ENCODE measurements at regions not wholly inside any gene's neighbourhood (a gene's known extent, or its start where the extent isn't known, plus 50 kb on each side); places are given as distances from the start of the nearest gene placed in this dataset. TPM values are rescaled to one million over a fixed set of nuclear protein-coding genes. Genes with fewer than 3 reads are reported as not detected.
"Not testable (repeated sequence)": the region's sequence is repeated elsewhere in the genome, so short reads cannot be mapped to it uniquely, and the experiment has no call there.

DNA sequence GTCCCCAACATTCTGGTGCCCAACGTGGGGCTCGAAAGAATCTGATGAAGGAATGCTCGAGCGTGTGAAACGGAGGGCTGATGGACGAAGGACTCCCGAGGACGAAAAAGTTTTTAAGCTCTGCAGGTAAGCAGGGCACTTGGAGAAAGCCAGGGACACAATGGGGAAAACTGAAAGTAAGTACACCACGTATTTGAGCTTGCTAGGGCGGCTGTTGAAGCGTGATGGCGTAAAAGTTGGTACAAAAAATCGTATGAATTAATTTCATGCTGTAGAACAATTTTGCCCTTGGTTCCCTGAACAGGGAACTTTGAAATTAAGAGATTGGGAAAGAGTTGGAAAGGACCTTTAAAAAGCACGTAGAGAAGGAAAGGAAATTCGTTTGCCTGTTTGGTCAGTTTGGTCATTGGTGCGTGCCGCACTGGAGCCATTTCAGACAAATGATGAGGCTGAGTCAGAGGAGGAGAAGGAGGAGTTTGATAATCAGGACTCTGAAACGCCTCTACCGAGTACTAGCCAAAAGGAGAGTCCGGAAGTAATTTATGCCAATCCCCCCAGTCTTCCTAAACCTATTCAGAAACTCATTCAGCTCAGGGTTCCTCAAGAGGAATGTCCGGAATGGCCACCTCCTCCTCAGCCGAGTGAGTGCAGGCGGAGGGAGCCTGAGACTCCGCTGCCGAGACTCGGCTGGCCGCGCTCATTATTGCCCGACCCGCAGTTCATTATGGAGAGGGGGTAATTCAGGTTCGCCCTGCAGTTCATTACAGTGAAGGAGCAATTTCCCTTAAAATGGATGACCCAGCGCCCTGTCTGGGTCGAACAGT lies 59.2 kb upstream of the PRSS16 start:
- DNase-seq, result peak; percentile 59 to 66
- intact Hi-C loops (cut with DNase I; ENCODE audit: low total_unique reads), result no loop called here
- Histone ChIP-seq H3K4me3 (peak overlapping the region; percentile 47 to 61), H3K9me3 (no peaks in the 10 kb centered on the region), H3K27ac (peak overlapping the region; percentile 77 to 88), H3K4me1 (no peaks in the 10 kb centered on the region), H3K27me3 (no peaks in the 10 kb centered on the region), H3K36me3 (no peaks in the 10 kb centered on the region)
- TF ChIP-seq, protein P1, sequence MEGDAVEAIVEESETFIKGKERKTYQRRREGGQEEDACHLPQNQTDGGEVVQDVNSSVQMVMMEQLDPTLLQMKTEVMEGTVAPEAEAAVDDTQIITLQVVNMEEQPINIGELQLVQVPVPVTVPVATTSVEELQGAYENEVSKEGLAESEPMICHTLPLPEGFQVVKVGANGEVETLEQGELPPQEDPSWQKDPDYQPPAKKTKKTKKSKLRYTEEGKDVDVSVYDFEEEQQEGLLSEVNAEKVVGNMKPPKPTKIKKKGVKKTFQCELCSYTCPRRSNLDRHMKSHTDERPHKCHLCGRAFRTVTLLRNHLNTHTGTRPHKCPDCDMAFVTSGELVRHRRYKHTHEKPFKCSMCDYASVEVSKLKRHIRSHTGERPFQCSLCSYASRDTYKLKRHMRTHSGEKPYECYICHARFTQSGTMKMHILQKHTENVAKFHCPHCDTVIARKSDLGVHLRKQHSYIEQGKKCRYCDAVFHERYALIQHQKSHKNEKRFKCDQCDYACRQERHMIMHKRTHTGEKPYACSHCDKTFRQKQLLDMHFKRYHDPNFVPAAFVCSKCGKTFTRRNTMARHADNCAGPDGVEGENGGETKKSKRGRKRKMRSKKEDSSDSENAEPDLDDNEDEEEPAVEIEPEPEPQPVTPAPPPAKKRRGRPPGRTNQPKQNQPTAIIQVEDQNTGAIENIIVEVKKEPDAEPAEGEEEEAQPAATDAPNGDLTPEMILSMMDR (IDR thresholded peaks at IDR 0.05), result no peak
- TF ChIP-seq POLR2A (IDR thresholded peaks at IDR 0.05), result peak in 1 of 2 donors; percentile 32

DNA sequence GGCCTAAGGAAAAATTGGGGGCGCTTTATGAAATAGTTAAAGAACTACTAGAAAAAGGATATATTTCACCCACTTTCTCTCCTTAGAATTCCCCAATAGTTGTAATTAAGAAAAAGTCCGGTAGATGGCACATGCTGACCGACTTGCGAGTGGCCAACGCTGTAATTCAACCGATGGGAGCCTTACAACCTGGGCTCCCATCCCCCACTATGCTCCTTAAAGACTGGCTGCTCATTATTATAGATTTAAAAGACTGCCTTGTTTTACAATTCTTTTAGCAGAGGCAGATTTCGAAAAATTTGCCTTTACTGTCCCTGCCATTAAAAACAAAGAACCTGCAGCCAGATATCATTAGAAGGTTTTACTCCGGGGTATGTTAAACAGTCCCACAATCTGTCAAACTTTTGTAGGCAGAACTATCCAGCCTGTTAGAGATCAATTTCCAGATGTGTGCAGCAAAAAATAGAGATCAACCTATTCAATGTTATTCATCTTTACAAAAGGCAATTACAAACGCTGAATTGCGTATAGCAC lies 58.5 kb upstream of the PRSS16 start:
- H3K9me3 ChIP-seq, result no peaks in the 10 kb centered on the region
- TF ChIP-seq POLR2A (IDR thresholded peaks at IDR 0.05), result no peak
- TF ChIP-seq, protein P1 (IDR thresholded peaks at IDR 0.05), result peak; percentile 64 to 83 (median 74)
- peak overlapping the region; percentile 77 to 88 for H3K27ac ChIP-seq
- intact Hi-C loops (cut with DNase I; ENCODE audit: low total_unique reads), result no loop called here
- no peaks in the 10 kb centered on the region for H3K27me3 ChIP-seq
- H3K4me3 ChIP-seq, result peak overlapping the region; percentile 47 to 61
- peak; percentile 41 to 66 for DNase-seq
- H3K36me3 ChIP-seq, result no peaks in the 10 kb centered on the region
- no peaks in the 10 kb centered on the region for H3K4me1 ChIP-seq

DNA sequence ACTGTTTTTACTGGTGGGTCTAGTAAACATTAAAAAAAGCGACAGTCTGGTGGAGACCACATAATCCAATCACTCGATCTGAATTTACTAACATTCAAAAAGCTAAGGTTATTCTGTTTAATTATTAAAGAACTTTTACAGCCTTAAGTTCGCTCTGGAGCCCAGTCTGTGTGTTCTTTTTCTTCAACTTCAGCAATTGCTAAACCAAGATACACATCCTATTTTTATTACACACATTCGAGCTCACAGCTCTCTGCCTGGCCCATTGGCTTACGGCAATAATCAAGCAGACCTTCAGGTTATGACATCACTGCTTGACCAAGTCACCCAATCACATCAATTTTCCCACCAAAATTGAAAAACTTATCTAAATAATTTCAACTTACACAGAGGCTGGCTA lies 57.4 kb upstream of the PRSS16 start:
- Histone ChIP-seq H3K27ac (no peak overlapping the region), H3K27me3 (no peaks in the 10 kb centered on the region), H3K9me3 (no peaks in the 10 kb centered on the region), H3K4me1 (no peaks in the 10 kb centered on the region), H3K36me3 (no peaks in the 10 kb centered on the region), H3K4me3 (no peak overlapping the region)
- no peak for DNase-seq
- intact Hi-C loops (cut with DNase I; ENCODE audit: low total_unique reads), result no loop called here
- TF ChIP-seq POLR2A (IDR thresholded peaks at IDR 0.05), result no peak

DNA sequence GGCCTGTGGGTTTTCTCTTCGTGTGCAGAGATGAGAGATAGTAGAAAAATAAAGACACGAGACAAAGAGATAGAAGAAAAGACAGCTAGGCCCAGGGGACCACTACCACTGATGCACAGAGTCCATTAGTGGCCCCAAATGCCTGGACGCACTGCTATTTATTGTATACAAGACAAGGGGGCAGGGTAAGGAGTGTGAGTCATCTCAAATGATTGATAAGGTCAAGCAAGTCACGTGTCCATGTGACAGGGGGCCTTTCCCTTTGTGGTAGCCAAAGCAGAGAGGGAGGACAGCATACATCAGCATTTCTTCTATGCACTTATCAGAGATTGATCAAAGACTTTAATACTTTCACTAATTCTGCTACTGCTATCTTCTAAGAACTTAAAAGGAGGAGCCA lies 53.0 kb upstream of the PRSS16 start:
- H3K9me3 ChIP-seq; H3K4me1 ChIP-seq; H3K27ac ChIP-seq; DNase-seq; H3K36me3 ChIP-seq; intact Hi-C loops (cut with DNase I; ENCODE audit: low total_unique reads); H3K4me3 ChIP-seq; H3K27me3 ChIP-seq: not testable (repeated sequence)

DNA sequence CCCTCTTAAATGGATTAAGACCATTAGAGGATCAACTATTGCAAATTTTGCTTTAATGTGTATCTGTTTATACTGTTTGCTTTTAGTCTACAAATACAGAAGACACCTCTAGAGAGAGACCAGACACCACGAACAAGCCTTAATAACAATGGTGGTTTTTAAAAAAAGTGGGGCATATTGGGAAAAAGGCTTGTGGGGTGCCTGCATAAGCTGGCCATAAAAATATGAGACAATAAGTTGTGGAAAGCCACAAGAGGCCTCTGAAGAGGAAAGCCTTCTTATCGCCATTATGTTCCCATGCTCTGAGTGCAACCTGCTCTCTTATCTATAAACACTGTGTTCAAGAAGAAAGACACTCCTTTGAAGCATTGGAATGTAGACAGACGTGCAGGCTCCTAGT lies 52.0 kb upstream of the PRSS16 start:
- H3K27me3 ChIP-seq; intact Hi-C loops (cut with DNase I; ENCODE audit: low total_unique reads); H3K36me3 ChIP-seq; H3K4me1 ChIP-seq; DNase-seq; H3K4me3 ChIP-seq; H3K9me3 ChIP-seq; H3K27ac ChIP-seq: not testable (repeated sequence)

Small RNAs in the stretch of these regions (microRNA-seq; reads per million reads assigned to microRNA genes)
- gene MIR3143 (ENCODE audit: borderline microRNAs expressed, borderline replicate concordance), result not detected

Small RNAs in the stretch of these regions (small RNA-seq; reads per million reads assigned to genes)
- gene MIR3143 (not detected), gene RNU2-62P (not detected)

Data from uterus (tissue), 3 donors.